ENCODE measurements at regions not wholly inside any gene's neighbourhood (a gene's known extent, or its start where the extent isn't known, plus 50 kb on each side); places are given as distances from the start of the nearest gene placed in this dataset.

GRCh38 chr7:17618652-17618974, 320.2 kb downstream of the AHR start:
- TF ChIP-seq CTCF (IDR thresholded peaks at IDR 0.05), result no peak
- TF ChIP-seq POLR2A (IDR thresholded peaks at IDR 0.05), result no peak

Data from right lobe of liver (tissue), 4 donors.